T-cell (primary cell): ENCODE measurements at regions not wholly inside any gene's neighbourhood (a gene's known extent, or its start where the extent isn't known, plus 50 kb on each side); places are given as distances from the start of the nearest gene placed in this dataset.

Experiments used
- ATAC-seq, 4 experiments: fragments of 200-7000 bp in 3 of 4; fragments of 150-1000 bp in 1 of 4; cut with Tn5 transposase; replicated peaks in 1 of 4; 1 replicate in 3 of 4; 2 replicates in 1 of 4; pipeline ENCODE4 v1.10.0; 2021; ENCODE audit warnings: moderate library complexity in 3 of 4, mild to moderate bottlenecking in 2 of 4, moderate number of reproducible peaks in 1 of 4
- CTCF ChIA-PET, 2 donors: fragments of 300-600 bp; sonication (Branson Sonifier 250); formaldehyde crosslinking; loops; one replicate each; lab custom pipeline; 2022; ENCODE audit warnings: antibody characterized with exemption in 2 of 2; lab: Charles Lee
- POLR2A ChIA-PET, 2 donors: fragments of 300-600 bp; sonication (Branson Sonifier 250); formaldehyde crosslinking; loops; one replicate each; lab custom pipeline; 2022; ENCODE audit warnings: antibody characterized with exemption in 2 of 2; lab: Charles Lee
- DNase-seq, 35 experiments: peaks; one replicate each; pipeline versions ENCODE4 v3.0.0 to v3.0.0-alpha.2; 2013 to 2023
- H3K27ac ChIP-seq: one replicate; pipeline ENCODE4 v1.5.1; 2013; ENCODE audit warnings: low read length
- H3K27me3 ChIP-seq, 2 experiments: replicated peaks in 1 of 2; 1 replicate in 1 of 2; 2 replicates in 1 of 2; pipeline versions ENCODE4 v1.6.1 to v1.7.0; 2013; ENCODE audit warnings: low read length in 1 of 2, mixed read lengths in 1 of 2; ENCODE audit not compliant: control insufficient read depth in 2 of 2, insufficient read depth in 2 of 2; ENCODE audit errors: extremely low read depth in 1 of 2
- H3K36me3 ChIP-seq, 2 donors: 1 replicate in 1 of 2; 2 replicates in 1 of 2; pipeline versions ENCODE4 v1.6.1 to v1.7.0; 2013; ENCODE audit warnings: low read length in 1 of 2; ENCODE audit not compliant: control insufficient read depth in 2 of 2, insufficient read depth in 1 of 2; ENCODE audit errors: extremely low read depth in 1 of 2
- H3K4me1 ChIP-seq, 2 experiments: 1 replicate in 1 of 2; 2 replicates in 1 of 2; pipeline versions ENCODE4 v1.6.1 to v1.7.0; 2013; ENCODE audit warnings: low read length in 2 of 2, mixed read lengths in 1 of 2; ENCODE audit not compliant: insufficient read depth in 2 of 2, control insufficient read depth in 1 of 2; ENCODE audit errors: extremely low read depth in 1 of 2
- H3K4me3 ChIP-seq, 2 donors: 1 replicate in 1 of 2; 2 replicates in 1 of 2; pipeline versions ENCODE4 v1.5.1 to v1.7.0; 2013; ENCODE audit warnings: mild to moderate bottlenecking in 2 of 2, low read length in 1 of 2, moderate library complexity in 1 of 2; ENCODE audit not compliant: control insufficient read depth in 1 of 2; ENCODE audit errors: extremely low read depth in 1 of 2
- H3K9me3 ChIP-seq: 2 replicates; pipeline ENCODE4 v1.7.0; 2013
- H3K27ac Mint-ChIP-seq, 2 donors: one replicate each; pipeline ENCODE4 v1.8.0; 2020 to 2021; ENCODE audit warnings: mild to moderate bottlenecking in 2 of 2, mixed read lengths in 2 of 2
- H3K27me3 Mint-ChIP-seq, 2 donors: one replicate each; pipeline ENCODE4 v1.8.0; 2021 to 2022; ENCODE audit warnings: mixed read lengths in 2 of 2
- H3K36me3 Mint-ChIP-seq: one replicate; pipeline ENCODE4 v1.8.0; 2021; ENCODE audit warnings: mixed read lengths
- H3K4me1 Mint-ChIP-seq, 3 donors: one replicate each; pipeline ENCODE4 v1.8.0; 2020 to 2022; ENCODE audit warnings: mixed read lengths in 3 of 3, mild to moderate bottlenecking in 1 of 3
- H3K4me3 Mint-ChIP-seq, 3 donors: one replicate each; pipeline ENCODE4 v1.8.0; 2020 to 2022; ENCODE audit warnings: mild to moderate bottlenecking in 3 of 3, mixed read lengths in 3 of 3, moderate library complexity in 3 of 3
- H3K9me3 Mint-ChIP-seq, 3 donors: one replicate each; pipeline ENCODE4 v1.8.0; 2020 to 2022; ENCODE audit warnings: mixed read lengths in 3 of 3
- WGBS: methylation state at CpG from one replicate; pipeline ENCODE4 v1.1.5; 2013; ENCODE audit warnings: missing lambda C conversion rate; ENCODE audit not compliant: insufficient coverage; 5-methylcytosine and 5-hydroxymethylcytosine counted together

- H3K9me3 Mint-ChIP-seq: peaks cover 3 to 29% (median 20%) of the 10 kb centered on the region in 3 donors
- H3K27ac Mint-ChIP-seq: no peak overlapping the region
- H3K4me3 ChIP-seq: no peak overlapping the region
- H3K9me3 ChIP-seq: peaks cover 2% of the 10 kb centered on the region
- ChIA-PET CTCF (no interaction called here), POLR2A (no interaction called here)
- no peaks in the 10 kb centered on the region for H3K36me3 Mint-ChIP-seq
- no peak overlapping the region for H3K27ac ChIP-seq
- no peaks in the 10 kb centered on the region for H3K27me3 Mint-ChIP-seq
- H3K27me3 ChIP-seq: no peaks in the 10 kb centered on the region
- no peak overlapping the region for H3K4me3 Mint-ChIP-seq
- no peak for DNase-seq
- 90% methylated on average over 2 of the region's 3 CpGs for WGBS
- H3K4me1 Mint-ChIP-seq: no peaks in the 10 kb centered on the region
- ATAC-seq: no peak
- H3K36me3 ChIP-seq: no peaks in the 10 kb centered on the region
- no peaks in the 10 kb centered on the region for H3K4me1 ChIP-seq
Observed at GRCh38 chr5:27708534-27708933, 670.1 kb upstream of the CDH9 start.

- no peaks in the 10 kb centered on the region for H3K4me1 ChIP-seq
- CTCF ChIA-PET: no interaction called here
- no peak overlapping the region for H3K27ac Mint-ChIP-seq
- no peak overlapping the region for H3K27ac ChIP-seq
- H3K27me3 Mint-ChIP-seq: no peaks in the 10 kb centered on the region
- peaks cover 9 to 29% (median 23%) of the 10 kb centered on the region in 3 donors for H3K9me3 Mint-ChIP-seq
- no peaks in the 10 kb centered on the region for H3K27me3 ChIP-seq
- H3K4me3 ChIP-seq: no peak overlapping the region
- DNase-seq (no peak), ATAC-seq (no peak)
- no peaks in the 10 kb centered on the region for H3K36me3 ChIP-seq
- POLR2A ChIA-PET: no interaction called here
- no peaks in the 10 kb centered on the region for H3K36me3 Mint-ChIP-seq
- H3K9me3 ChIP-seq: peaks cover 2% of the 10 kb centered on the region
- H3K4me1 Mint-ChIP-seq: no peaks in the 10 kb centered on the region
- no peak overlapping the region for H3K4me3 Mint-ChIP-seq
Observed at GRCh38 chr5:27706832-27707231, 668.4 kb upstream of the CDH9 start.

- H3K4me3 Mint-ChIP-seq: no peak overlapping the region
- no peaks in the 10 kb centered on the region for H3K4me1 ChIP-seq
- no peaks in the 10 kb centered on the region for H3K27me3 ChIP-seq
- POLR2A ChIA-PET: interaction anchor here (0.6 kb wide), 2 partner anchors 24 to 195 kb away, joined by 4 to 6 read pairs; no protein-coding TSS in a partner anchor
- peaks cover 2% of the 10 kb centered on the region for H3K9me3 ChIP-seq
- ATAC-seq (no peak), DNase-seq (no peak)
- WGBS: no CpG with 5 or more reads among the region's 3 CpGs
- no peak overlapping the region for H3K27ac ChIP-seq
- peaks cover 9 to 23% (median 21%) of the 10 kb centered on the region in 3 donors for H3K9me3 Mint-ChIP-seq
- H3K4me3 ChIP-seq: no peak overlapping the region
- H3K36me3 Mint-ChIP-seq: no peaks in the 10 kb centered on the region
- H3K27ac Mint-ChIP-seq: no peak overlapping the region
- no peaks in the 10 kb centered on the region for H3K27me3 Mint-ChIP-seq
- CTCF ChIA-PET: interaction anchor here in 1 of 2 donors (0.6 kb wide), 1 partner anchor 8 kb away, joined by 3 read pairs; no protein-coding TSS in a partner anchor
- no peaks in the 10 kb centered on the region for H3K4me1 Mint-ChIP-seq
- no peaks in the 10 kb centered on the region for H3K36me3 ChIP-seq
Observed at GRCh38 chr5:27705661-27706060, 667.3 kb upstream of the CDH9 start.

- WGBS: no CpG with 5 or more reads among the region's 7 CpGs
- H3K9me3 ChIP-seq: peaks cover 2% of the 10 kb centered on the region
- Mint-ChIP-seq H3K27me3 (no peaks in the 10 kb centered on the region), H3K4me3 (no peak overlapping the region), H3K36me3 (no peaks in the 10 kb centered on the region), H3K9me3 (peaks cover 9 to 22% (median 21%) of the 10 kb centered on the region in 3 donors), H3K4me1 (no peaks in the 10 kb centered on the region), H3K27ac (no peak overlapping the region)
- no peak overlapping the region for H3K27ac ChIP-seq
- no peaks in the 10 kb centered on the region for H3K36me3 ChIP-seq
- H3K4me3 ChIP-seq: no peak overlapping the region
- CTCF ChIA-PET: no interaction called here
- no peaks in the 10 kb centered on the region for H3K4me1 ChIP-seq
- no peaks in the 10 kb centered on the region for H3K27me3 ChIP-seq
- POLR2A ChIA-PET: no interaction called here
- DNase-seq: no peak
- no peak for ATAC-seq
Observed at GRCh38 chr5:27701931-27702903, 663.8 kb upstream of the CDH9 start.

- no peak overlapping the region for H3K4me3 ChIP-seq
- H3K9me3 Mint-ChIP-seq: peaks cover 12 to 25% (median 22%) of the 10 kb centered on the region in 3 donors
- H3K27me3 ChIP-seq: no peaks in the 10 kb centered on the region
- CTCF ChIA-PET: interaction anchor here in 1 of 2 donors (0.5 kb wide), 1 partner anchor 77 kb away, joined by 9 read pairs; no protein-coding TSS in a partner anchor
- no peaks in the 10 kb centered on the region for H3K4me1 ChIP-seq
- H3K36me3 Mint-ChIP-seq: no peaks in the 10 kb centered on the region
- H3K27me3 Mint-ChIP-seq: no peaks in the 10 kb centered on the region
- no peak overlapping the region for H3K27ac Mint-ChIP-seq
- H3K27ac ChIP-seq: no peak overlapping the region
- no peaks in the 10 kb centered on the region for H3K4me1 Mint-ChIP-seq
- no peak overlapping the region for H3K4me3 Mint-ChIP-seq
- no peak for ATAC-seq
- no peaks in the 10 kb centered on the region for H3K36me3 ChIP-seq
- POLR2A ChIA-PET: no interaction called here
- no peaks in the 10 kb centered on the region for H3K9me3 ChIP-seq
- no peak for DNase-seq
Observed at GRCh38 chr5:27700526-27700925, 662.1 kb upstream of the CDH9 start.

- Histone ChIP-seq H3K27ac (no peak overlapping the region), H3K27me3 (no peaks in the 10 kb centered on the region), H3K4me1 (no peaks in the 10 kb centered on the region), H3K9me3 (no peaks in the 10 kb centered on the region), H3K4me3 (no peak overlapping the region), H3K36me3 (no peaks in the 10 kb centered on the region)
- peaks cover 18 to 31% (median 20%) of the 10 kb centered on the region in 3 donors for H3K9me3 Mint-ChIP-seq
- 79% methylated on average over 3 of the region's 3 CpGs for WGBS
- CTCF ChIA-PET: no interaction called here
- H3K27ac Mint-ChIP-seq: no peak overlapping the region
- no peaks in the 10 kb centered on the region for H3K4me1 Mint-ChIP-seq
- no peak overlapping the region for H3K4me3 Mint-ChIP-seq
- ATAC-seq (no peak), DNase-seq (no peak)
- no peaks in the 10 kb centered on the region for H3K36me3 Mint-ChIP-seq
- POLR2A ChIA-PET: no interaction called here
- H3K27me3 Mint-ChIP-seq: no peaks in the 10 kb centered on the region
Observed at GRCh38 chr5:27682600-27682999, 644.2 kb upstream of the CDH9 start.
